GM18873 (cell line): ENCODE measurements at regions not wholly inside any gene's neighbourhood (a gene's known extent, or its start where the extent isn't known, plus 50 kb on each side); places are given as distances from the start of the nearest gene placed in this dataset.
"Not testable (repeated sequence)": the region's sequence is repeated elsewhere in the genome, so short reads cannot be mapped to it uniquely, and the experiment has no call there.

ENCODE experiments used
- ATAC-seq: cut with Tn5 transposase; IDR thresholded peaks from one replicate; pipeline ENCODE4 v1.9.1; 2021; ENCODE audit warnings: mild to moderate bottlenecking, moderate library complexity, moderate number of reproducible peaks; ENCODE audit not compliant: unreplicated experiment, low FRiP score

DNA sequence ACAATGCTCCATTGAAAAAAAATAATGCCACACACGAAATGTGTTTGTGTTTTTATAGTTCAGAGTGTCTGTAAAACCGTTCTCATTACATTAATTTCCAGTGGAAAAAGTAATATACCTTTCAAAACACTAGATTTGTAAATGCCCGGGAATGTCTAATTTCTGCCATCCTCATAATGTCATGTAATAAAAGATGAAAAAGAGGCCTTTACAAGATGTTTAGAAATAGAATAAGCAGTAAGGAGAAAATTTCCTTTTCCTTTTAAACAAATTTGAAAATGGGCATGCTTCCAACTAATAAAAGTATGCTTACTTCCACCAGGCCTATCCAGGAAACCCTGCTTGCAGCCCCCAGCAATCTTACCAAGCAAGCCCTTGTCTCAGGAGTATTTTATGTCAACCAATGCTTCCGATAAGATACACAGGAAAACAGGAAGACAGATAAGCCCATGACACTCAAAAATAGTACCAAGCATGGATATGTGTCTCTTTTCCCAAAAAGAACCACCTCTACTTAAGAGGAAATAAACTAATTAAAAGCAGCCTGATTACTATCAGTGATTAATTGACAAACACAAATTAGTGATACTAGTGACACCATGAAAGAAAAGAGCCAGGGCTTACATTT, 894.7 kb upstream of the INTU start:
- no peak for ATAC-seq

DNA sequence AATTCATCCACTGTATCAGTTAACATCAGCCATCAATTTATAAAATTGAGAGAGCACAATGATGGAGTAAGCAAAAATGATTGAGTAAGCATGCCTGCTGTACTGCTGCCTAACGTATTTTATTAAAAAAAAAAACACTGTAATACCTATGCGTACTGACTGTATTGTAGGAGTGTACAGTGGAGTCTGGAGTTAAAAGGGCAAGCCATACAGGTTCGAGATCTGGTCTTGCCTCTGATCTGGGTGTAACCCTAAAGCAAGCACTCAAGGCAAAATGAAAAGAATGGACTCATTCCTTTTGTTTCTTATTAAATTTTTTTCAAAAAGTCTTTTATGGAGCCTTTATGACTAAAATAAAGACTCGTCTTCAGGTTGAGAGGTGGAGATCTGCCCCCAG, 894.2 kb upstream of the INTU start:
- no peak for ATAC-seq

DNA sequence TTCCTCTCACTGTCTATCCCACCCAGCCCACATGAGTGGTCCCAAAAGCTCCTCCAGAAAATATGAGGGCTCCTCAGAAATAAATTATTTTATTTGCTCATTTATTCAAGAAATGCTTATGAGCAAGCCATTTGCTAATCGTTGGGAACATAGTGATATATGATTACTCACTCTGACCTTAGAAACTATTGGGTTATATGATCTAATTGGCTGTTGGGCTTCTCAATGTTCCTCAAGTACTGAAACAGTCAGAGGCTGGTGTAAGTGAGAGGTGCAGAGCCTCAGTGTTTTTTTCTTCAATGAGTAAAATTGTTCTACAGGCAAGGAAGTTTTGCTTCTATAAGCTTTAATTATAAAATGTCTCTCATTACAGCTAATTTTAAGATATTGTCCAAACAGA, 893.8 kb upstream of the INTU start:
- no peak for ATAC-seq

DNA sequence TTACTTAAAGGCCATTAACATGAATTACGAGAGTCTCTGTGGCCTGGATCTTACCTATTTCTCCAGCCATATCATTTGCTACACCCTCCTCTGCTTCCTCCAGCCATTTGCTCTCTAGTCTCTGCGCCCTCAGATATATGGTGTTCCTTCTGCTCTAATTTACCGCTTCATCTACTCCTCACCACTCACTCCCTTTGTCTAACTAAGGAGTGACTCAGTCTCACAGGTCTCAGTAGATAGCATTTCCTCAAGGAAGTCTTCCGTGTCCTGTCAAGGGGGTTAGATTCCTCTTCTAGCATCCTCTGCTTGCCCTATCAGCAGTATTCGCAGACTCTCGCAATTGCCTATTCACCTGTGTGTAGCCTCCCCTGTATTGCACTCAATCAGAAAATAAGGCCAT, 892.1 kb upstream of the INTU start:
- ATAC-seq: no peak

DNA sequence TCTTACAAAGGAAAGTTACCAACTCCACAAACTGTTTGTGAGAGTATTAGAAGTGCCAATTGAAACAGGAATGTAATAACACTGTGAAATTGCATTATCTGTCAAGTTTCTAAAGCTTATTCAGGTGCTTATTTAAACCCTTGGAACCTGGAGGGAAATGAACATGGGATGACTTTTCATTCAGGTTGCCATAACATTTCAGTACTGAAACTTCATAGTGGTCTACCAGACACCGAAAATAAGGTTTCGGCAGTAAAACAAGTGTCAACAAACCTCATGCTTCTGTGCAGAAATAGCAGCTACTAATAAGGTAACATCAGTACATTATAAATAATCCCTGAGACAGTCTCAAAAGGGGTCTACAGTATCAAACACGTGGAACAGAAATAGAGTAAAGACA, 890.7 kb upstream of the INTU start:
- no peak for ATAC-seq

DNA sequence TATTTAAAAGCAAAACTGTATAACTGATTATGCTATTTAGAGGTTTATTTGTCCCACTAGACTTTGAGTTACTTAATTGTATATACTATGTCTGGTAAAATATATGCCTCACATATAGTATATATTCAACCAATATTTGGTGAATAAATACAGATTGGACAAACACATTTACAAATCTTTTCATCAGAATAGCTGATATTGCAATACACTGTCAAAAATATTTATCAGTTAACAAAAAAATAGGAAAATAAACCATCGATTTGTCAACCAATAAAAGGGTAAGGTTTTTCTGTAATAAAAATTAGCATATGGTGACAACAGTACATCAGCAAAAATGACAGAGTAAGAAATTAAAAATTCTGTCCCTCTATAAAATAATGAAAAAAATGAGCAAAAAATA, 889.9 kb upstream of the INTU start:
- no peak for ATAC-seq

DNA sequence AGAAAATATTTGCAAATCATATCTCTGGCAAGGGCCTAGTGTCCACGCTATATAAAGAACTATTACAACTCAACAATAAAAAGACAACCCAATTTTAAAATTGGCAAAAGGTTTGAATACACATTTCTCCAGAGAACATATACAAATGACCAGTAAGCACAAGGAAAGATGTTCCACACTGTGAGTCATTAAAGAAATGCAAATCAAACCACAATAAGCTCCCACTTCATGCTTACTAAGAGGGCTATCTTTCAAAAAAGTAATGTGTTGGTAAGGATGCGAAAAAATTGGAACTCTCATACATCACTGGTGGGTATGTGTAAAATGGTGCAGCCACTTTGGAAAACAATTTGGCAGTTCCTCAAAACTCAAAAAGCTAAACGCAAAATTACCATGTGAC, 884.0 kb upstream of the INTU start:
- no peak for ATAC-seq

DNA sequence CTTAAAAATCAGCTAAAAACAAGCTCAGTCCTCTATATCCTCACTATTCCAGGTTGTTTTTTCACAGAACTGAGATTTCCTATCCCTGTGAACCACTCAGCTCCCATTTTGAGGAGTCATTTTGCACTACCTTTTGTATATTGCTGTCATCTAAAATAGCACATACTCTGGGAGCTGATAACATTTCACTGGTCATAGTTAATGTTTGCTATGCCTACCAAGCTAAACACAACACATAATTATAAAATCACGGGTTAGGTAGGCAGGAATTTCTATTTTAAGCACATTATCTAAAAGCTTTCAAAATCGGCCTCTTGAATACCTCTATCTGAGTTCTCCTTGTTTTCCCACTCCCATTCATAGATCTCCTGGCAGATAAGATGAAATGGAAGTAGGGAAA, 882.0 kb upstream of the INTU start:
- no peak for ATAC-seq

DNA sequence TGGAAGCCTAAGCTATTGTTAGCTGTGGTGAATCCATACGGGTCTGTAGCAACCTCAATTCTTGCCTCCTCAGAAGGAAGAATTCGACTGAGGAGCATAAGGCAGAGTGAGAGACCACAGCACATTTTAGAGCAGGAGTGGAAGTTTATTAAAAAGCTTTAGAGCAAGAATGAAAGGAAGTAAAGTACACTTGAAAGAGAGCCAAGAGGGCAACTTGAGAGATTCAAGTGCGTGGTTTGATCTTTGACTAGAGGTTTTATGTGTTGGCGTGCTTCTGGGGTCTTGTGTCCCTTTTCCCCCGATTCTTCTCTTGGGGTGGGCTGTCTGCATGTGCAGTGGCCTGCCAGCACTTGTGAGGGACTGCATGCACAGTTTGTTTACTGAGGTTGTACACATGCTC, 880.6 kb upstream of the INTU start:
- no peak for ATAC-seq

DNA sequence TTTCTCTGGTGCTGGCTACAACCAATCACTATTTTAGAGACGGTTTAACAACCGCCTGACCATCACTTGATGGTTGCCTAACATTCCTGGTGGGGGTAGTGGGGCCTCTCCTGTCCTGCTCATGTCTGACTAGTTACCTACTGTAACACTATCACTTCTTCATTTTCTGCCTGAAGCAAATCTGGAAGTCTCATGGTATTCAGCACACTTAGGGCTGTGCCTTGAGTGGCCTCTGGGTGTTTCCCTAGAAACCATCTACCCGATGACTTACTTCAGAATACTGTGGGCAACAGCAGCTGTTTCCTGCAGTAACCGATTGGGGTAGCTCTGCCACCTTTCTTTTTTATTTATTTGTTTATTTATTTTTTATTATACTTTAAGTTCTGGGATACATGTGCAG, 880.1 kb upstream of the INTU start:
- no peak for ATAC-seq

DNA sequence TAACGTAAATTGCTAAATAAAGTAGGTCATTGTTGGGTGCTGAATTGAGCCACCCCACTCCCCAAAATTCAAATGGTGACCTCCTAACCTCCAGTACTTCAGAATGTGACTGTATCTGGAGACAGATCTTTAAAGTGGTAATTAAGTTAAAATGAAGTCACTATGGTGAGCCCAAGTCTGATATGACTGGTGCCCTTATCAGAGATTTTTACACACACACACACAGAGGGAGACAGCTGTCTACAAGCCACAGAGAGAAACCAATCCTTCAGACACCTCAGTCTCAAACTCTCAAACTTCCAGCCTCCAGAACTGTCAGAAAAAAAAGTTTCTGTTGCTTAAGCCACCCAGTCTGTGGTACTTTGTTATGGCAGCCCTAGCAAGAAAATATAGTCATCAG, 879.2 kb upstream of the INTU start:
- ATAC-seq: no peak

DNA sequence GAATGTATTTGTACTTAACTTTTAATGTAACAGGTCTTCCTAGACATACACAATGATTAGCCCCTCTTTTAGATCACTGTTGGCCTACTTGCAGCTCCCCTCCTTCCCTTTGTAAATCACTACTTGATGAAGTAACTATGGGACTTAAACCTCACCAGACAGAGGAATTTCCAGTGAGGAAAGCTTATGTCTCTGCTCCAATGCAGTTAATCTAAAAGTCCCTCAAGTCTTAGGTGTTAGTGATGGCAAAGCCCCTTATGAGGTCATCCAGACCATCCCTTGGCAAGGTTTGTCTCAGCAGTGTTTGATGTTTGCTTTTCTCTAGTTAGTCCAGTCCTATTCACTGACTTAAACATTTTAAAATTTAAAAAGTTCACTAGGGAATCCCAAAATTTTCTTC, 877.3 kb upstream of the INTU start:
- ATAC-seq: no peak

DNA sequence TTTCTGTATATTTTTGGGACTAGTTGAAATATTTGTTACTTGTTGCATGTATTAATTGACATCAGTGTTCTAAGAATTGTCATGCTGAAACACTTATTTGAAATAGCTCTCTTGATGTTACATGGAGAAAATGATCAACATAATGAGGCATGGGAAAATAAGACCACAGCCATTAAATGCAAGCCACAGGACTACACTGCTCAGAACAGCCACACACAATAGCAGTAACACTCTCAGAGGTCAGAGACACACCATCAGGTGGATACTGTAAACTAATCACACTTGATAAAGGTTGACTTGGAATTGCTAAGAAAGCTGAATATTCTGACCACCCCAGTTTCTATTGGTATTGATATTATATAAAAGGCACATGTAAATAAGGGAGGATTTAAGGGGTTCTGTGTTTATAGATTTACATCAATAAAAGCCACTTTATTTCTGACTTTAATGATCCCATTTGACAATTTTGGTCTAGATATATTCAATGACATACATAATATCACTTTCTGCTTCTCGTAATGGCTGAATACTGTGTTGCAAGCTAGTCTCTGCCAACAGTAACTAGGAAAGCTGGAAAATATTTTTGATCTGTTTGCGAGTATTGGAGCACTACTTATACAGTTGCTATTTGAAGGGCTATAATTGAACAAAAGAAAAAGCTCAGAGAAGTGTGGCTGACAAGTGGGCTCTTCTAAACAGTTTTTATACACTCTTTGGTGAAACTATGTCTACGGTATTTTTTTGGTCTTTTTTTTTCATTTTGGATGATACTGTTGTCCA, 876.5 kb upstream of the INTU start:
- no peak for ATAC-seq

DNA sequence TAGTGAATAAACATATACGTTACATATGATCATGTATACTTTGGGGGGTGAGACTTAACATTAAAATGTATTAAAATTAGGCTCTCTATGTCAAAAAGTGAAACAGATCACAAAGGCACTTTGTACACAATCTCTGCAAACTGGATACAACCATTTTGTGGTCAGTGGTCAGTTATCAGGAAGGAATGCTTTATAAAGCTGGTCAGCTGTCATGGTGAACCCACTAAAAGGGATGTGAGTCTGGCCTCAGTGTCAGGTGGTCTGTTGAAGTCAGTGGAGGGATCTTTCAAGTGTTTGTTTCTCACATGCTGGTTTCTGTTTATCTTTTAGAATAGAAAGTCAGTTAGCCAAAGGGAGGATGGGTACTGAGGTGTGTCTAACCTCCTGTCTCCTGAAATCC, 875.5 kb upstream of the INTU start:
- no peak for ATAC-seq

DNA sequence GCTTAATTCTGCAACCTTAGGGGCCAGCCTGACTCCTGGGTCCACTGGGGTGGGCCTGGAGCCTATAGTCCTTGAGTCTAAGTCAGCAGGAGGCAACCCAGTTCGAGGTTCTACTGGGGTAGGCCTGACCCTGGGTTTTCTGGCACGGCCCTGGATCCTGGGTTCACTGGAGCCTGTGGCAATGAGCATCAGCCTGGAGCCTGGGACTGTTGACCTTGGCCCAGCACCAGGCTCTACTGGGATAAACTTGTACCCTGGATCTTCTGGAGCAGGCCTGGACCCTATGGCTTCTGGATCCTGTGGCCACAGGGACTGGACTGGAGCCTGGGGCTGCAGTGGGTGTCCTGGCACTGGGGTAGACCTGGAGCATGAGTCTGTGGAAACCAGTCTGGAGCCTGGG, 874.3 kb upstream of the INTU start:
- no peak for ATAC-seq

DNA sequence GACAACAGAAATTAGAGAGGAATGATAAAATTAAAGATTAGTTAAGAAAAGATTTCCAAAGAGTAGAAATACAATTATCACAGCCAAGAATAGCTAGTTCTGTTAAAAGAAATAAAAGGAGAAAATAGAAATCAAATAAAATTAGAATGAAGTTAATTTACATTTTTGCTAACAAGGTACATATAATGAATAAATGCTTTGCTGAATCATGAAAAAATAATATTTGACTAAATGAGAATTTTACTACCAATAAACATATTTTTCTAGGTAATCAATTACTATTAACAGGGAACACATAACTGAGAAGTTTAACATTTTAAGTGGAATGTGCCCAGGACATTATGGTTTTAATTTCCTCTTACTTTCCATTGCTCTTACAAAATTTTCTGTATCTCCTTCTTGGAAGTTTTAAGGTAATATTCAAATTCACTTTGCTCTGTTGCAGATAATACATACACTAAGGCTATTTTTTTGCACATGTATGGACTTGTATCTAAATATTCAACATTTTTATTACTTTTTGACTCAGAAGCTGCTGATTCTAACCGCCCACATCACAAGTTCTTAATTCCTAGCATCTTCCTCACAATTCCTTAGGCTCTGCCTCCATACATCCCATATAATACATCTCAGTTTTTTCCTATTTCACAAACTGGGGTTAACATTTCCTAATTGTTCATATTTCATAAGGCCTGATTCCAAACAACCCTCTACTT, 870.7 kb upstream of the INTU start:
- no peak for ATAC-seq

DNA sequence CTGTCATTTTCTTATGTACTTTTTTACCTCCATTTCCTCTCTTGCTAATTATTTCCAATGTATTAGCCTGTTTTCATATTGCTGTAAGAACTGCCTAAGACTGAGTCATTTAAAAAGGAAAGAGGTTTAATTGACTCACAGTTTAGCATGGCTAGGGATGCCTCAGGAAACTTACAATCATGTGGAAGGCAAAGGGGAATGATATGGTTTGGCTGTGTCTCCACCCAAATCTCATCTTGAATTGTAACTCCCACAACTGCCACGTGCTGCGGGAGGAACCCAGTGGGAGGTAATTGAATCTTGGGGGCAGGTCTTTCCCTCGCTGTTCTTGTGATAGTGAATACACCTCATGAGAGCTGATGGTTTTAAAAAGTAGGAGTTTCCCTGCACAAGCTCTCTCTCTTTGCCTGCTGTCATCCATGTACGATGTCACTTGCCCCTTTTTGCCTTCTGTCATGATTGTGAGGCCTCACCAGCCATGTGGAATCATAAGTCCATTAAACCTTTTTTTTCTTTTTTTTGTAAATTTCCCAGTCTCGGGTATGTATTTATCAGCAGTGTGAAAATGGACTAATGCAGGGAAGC, 870.0 kb upstream of the INTU start:
- no peak for ATAC-seq

DNA sequence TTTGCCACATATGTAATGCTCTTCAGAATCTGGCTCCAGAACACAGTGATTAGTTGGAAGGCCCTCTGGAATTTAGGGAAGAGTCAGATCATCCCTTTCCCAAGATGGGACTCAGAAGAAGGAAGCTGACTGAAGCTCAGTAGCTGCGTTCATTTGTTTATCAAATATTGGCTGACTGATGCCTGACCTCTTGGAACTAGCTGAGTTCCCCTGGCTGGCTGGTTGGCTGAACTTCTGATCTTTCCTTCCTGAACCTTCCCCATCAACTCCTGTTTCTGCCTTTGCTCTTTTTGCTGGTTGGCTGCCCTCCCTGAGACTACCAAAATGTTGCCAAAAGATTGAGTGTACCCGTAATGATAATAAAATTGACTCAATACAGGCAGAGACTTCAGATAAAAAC, 866.5 kb upstream of the INTU start:
- ATAC-seq: no peak

DNA sequence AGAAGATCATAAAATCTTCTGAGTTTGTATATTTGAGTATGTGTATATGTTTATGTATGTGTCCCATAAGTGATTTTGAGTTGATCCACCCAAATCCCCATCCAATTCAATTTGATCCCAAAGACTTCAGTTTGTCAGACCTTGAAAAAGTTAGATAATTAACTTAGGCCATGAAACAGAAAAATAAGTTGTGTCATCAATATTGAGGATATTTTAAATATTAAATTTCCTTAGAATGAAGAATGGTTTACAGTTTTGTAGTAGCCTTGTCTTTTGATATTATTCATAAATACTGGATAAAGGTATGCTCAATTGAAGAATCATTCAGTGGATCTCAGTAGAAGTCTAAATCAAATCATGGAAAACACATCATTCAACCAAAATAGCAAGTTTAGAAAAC, 864.4 kb upstream of the INTU start:
- no peak for ATAC-seq

DNA sequence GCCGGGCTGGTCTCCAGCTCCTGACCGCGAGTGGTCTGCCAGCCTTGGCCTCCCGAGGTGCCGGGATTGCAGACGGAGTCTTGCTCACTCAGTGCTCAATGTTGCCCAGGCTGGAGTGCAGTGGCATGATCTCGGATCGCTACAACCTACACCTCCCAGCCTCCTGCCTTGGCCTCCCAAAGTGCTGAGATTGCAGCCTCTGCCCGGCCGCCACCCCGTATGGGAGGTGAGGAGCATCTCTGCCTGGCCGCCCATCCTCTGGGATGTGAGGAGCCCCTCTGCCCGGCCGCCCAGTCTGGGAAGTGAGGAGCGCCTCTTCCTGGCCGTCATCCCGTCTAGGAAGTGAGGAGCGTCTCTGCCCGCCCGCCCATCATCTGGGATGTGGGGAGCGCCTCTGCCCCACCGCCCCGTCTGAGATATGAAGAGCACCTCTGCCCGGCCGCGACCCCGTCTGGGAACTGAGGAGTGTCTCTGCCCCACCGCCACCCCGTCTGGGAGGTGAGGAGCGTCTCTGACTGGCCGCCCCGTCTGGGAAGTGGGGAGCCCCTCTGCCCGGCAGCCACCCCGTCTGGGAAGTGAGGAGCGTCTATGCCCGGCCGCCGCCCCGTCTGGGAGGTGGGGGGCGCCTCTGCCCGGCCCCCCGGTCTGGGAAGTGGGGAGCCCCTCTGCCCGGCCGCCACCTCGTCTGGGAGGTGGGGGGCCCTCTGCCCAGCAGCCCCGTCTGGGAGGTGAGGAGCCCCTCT, 861.8 kb upstream of the INTU start:
- ATAC-seq: not testable (repeated sequence)

DNA sequence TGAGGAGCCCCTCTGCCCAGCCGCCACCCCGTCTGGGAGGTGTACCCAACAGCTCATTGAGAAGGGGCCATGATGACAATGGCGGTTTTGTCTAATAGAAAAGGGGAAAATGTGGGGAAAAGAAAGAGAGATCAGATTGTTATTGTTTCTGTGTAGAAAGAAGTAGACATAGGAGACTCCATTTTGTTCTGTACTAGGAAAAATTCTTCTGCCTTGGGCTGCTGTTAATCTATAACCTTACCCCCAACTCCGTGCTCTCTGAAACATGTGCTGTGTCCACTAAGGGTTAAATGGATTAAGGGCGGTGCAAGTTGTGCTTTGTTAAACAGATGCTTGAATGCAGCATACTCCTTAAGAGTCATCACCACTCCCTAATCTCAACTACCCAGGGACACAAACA, 861.1 kb upstream of the INTU start:
- not testable (repeated sequence) for ATAC-seq
